Smooth muscle cell (in vitro differentiated cells): ENCODE measurements at regions not wholly inside any gene's neighbourhood (a gene's known extent, or its start where the extent isn't known, plus 50 kb on each side); places are given as distances from the start of the nearest gene placed in this dataset.

Source experiments
- DNase-seq: peaks from one replicate; lab custom pipeline; 2025; ENCODE audit not compliant: unreplicated experiment; lab: John Stamatoyannopoulos, UW
- H2AFZ ChIP-seq: fragments of 200-600 bp; sonication (generic); 2 replicates; pipeline ENCODE4 v1.6.0; 2016; ENCODE audit warnings: antibody characterized with exemption, low read depth, mild to moderate bottlenecking
- H3F3A ChIP-seq: fragments of 200-600 bp; sonication (generic); 2 replicates; pipeline ENCODE4 v1.6.0; 2017; ENCODE audit warnings: antibody characterized with exemption, low read depth
- H3K27ac ChIP-seq: fragments of 200-600 bp; sonication (generic); 2 replicates; pipeline ENCODE4 v1.5.1; 2016; ENCODE audit warnings: low read depth, mild to moderate bottlenecking
- H3K27me3 ChIP-seq: fragments of 200-600 bp; sonication (generic); 2 replicates; pipeline ENCODE4 v1.6.1; 2016; ENCODE audit warnings: low read depth, mild to moderate bottlenecking
- H3K36me3 ChIP-seq: fragments of 200-600 bp; sonication (generic); 2 replicates; pipeline ENCODE4 v1.5.1; 2016; ENCODE audit warnings: low read depth
- H3K4me1 ChIP-seq: fragments of 200-600 bp; sonication (generic); 2 replicates; pipeline ENCODE4 v1.5.1; 2016; ENCODE audit warnings: low read depth
- H3K4me2 ChIP-seq: fragments of 200-600 bp; sonication (generic); 2 replicates; pipeline ENCODE4 v1.6.0; 2016; ENCODE audit warnings: mild to moderate bottlenecking
- H3K4me3 ChIP-seq: fragments of 200-600 bp; sonication (generic); 2 replicates; pipeline ENCODE4 v1.5.1; 2016; ENCODE audit warnings: mild to moderate bottlenecking
- H3K79me2 ChIP-seq: fragments of 200-600 bp; sonication (generic); 2 replicates; pipeline ENCODE4 v1.6.0; 2016; ENCODE audit warnings: low read depth, mild to moderate bottlenecking
- H3K9ac ChIP-seq: fragments of 200-600 bp; sonication (generic); 2 replicates; pipeline ENCODE4 v1.6.0; 2016; ENCODE audit warnings: low read depth
- H3K9me3 ChIP-seq: fragments of 200-600 bp; sonication (generic); replicated peaks from 2 replicates; pipeline ENCODE4 v1.5.1; 2016; ENCODE audit warnings: low read depth
- H4K20me1 ChIP-seq: fragments of 200-600 bp; sonication (generic); 2 replicates; pipeline ENCODE4 v1.6.0; 2016; ENCODE audit warnings: low read depth
- CTCF ChIP-seq: fragments of 200-600 bp; sonication (generic); IDR thresholded peaks from 2 replicates; pipeline ENCODE4 v1.5.1; 2017; ENCODE audit warnings: borderline replicate concordance, mild to moderate bottlenecking, antibody characterized with exemption; ENCODE audit not compliant: insufficient read depth, poor library complexity, severe bottlenecking
- WGBS: methylation state at CpG from one replicate; pipeline ENCODE4 v1.1.7; 2016; ENCODE audit warnings: low lambda C conversion rate; 5-methylcytosine and 5-hydroxymethylcytosine counted together

DNA sequence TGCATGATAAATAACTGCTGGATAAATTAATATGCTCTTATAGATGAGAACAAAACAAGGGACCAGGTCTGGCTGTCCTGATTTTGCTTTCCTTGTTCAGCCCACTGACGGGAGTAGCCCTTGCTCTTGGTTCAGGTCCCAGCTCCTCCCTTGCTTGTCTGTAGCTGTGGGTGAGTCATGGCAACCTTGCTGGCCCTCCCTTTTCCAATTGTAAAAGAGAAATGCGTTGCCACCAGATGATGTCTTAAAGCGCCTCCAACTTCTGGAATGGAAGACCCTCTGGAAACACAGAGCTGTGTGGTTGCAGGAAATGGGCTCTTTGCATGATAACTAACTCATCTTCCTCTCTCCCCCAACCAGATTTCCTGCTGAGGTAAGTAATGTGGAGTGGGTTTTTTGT lies 171.4 kb downstream of the AASDH start:
- no peak overlapping the region for H3K4me3 ChIP-seq
- H3K4me2 ChIP-seq, result no peak overlapping the region
- no peak overlapping the region for H3K27ac ChIP-seq
- H3K4me1 ChIP-seq, result peaks cover 10% of the 10 kb centered on the region
- no peaks in the 10 kb centered on the region for H3K79me2 ChIP-seq
- H4K20me1 ChIP-seq, result no peaks in the 10 kb centered on the region
- peaks cover 5% of the 10 kb centered on the region for H3F3A ChIP-seq
- no peak for TF ChIP-seq CTCF
- WGBS, result 30% methylated on average over 3 of the region's 3 CpGs
- no peaks in the 10 kb centered on the region for H3K27me3 ChIP-seq
- DNase-seq, result no peak
- no peaks in the 10 kb centered on the region for H3K9me3 ChIP-seq
- H2AFZ ChIP-seq, result no peak overlapping the region
- no peaks in the 10 kb centered on the region for H3K36me3 ChIP-seq
- H3K9ac ChIP-seq, result no peak overlapping the region

GRCh38 chr4:56215141-56215783 lies 172.0 kb downstream of the AASDH start:
- H3K36me3 ChIP-seq, result no peaks in the 10 kb centered on the region
- no peak for TF ChIP-seq CTCF

GRCh38 chr4:56213543-56213942 lies 173.7 kb downstream of the AASDH start:
- no peak for DNase-seq
- H3K27me3 ChIP-seq, result no peaks in the 10 kb centered on the region
- H2AFZ ChIP-seq, result no peak overlapping the region
- WGBS, result 93% methylated on average over 3 of the region's 3 CpGs
- H3K4me1 ChIP-seq, result no peaks in the 10 kb centered on the region
- no peaks in the 10 kb centered on the region for H3K36me3 ChIP-seq
- no peak overlapping the region for H3K4me2 ChIP-seq
- H3K27ac ChIP-seq, result no peak overlapping the region
- H4K20me1 ChIP-seq, result no peaks in the 10 kb centered on the region
- no peaks in the 10 kb centered on the region for H3F3A ChIP-seq
- H3K79me2 ChIP-seq, result no peaks in the 10 kb centered on the region
- H3K4me3 ChIP-seq, result no peak overlapping the region
- TF ChIP-seq CTCF, result no peak
- no peaks in the 10 kb centered on the region for H3K9me3 ChIP-seq
- no peak overlapping the region for H3K9ac ChIP-seq

More at GRCh38 chr4:56215141-56215783, 172.0 kb downstream of the AASDH start:
- no peak overlapping the region for H3K4me3 ChIP-seq
- no peak overlapping the region for H2AFZ ChIP-seq
- DNase-seq, result no peak
- WGBS, result 62% methylated on average over 4 of the region's 4 CpGs
- no peaks in the 10 kb centered on the region for H3K79me2 ChIP-seq
- H3K4me2 ChIP-seq, result no peak overlapping the region
- H3K27ac ChIP-seq, result no peak overlapping the region
- no peaks in the 10 kb centered on the region for H4K20me1 ChIP-seq
- H3K4me1 ChIP-seq, result peaks cover 6% of the 10 kb centered on the region
- H3K9me3 ChIP-seq, result no peaks in the 10 kb centered on the region
- no peak overlapping the region for H3K9ac ChIP-seq
- H3F3A ChIP-seq, result peaks cover 5% of the 10 kb centered on the region
- no peaks in the 10 kb centered on the region for H3K27me3 ChIP-seq

- Histone ChIP-seq H3K27ac (no peak overlapping the region), H2AFZ (no peak overlapping the region), H3K79me2 (no peaks in the 10 kb centered on the region), H3K27me3 (no peaks in the 10 kb centered on the region), H4K20me1 (no peaks in the 10 kb centered on the region), H3K4me2 (no peak overlapping the region), H3K9ac (no peak overlapping the region), H3K4me1 (no peaks in the 10 kb centered on the region), H3K9me3 (no peaks in the 10 kb centered on the region), H3F3A (no peaks in the 10 kb centered on the region), H3K4me3 (no peak overlapping the region), H3K36me3 (no peaks in the 10 kb centered on the region)
- DNase-seq, result no peak
- WGBS, result 100% methylated on average over 2 of the region's 2 CpGs
- TF ChIP-seq CTCF, result no peak
Measured at GRCh38 chr4:56212774-56213173, 174.5 kb downstream of the AASDH start.
